HepG2 (cell line): ENCODE measurements at regions not wholly inside any gene's neighbourhood (a gene's known extent, or its start where the extent isn't known, plus 50 kb on each side); places are given as distances from the start of the nearest gene placed in this dataset.

Source experiments
- ATAC-seq: fragments of 200-7000 bp; cut with Tn5 transposase; 3 replicates; pipeline ENCODE4 v1.9.1; 2020; ENCODE audit warnings: mild to moderate bottlenecking, moderate library complexity
- BruUV-seq: library from RNA; stranded (reverse); fragments of 400-500 nt; replicated peaks from 2 replicates; lab custom pipeline; 2021; lab: Mats Ljungman, UMichigan
- CTCF ChIA-PET: fragments of 300-600 bp; formaldehyde crosslinking; extraction: SDS; loops from one replicate; lab custom pipeline; 2021; ENCODE audit warnings: low total read pairs, inconsistent platforms, low intra/inter-chr PET ratio; lab: Yijun Ruan, JAX
- POLR2A ChIA-PET: fragments of 350-600 bp; sonication (Branson Sonifier 250); formaldehyde crosslinking; loops from one replicate; lab custom pipeline; 2020; ENCODE audit warnings: antibody characterized with exemption, inconsistent platforms; lab: Yijun Ruan, JAX
- DNase-seq: peaks from one replicate; pipeline ENCODE4 v3.0.0-alpha.2; 2015; ENCODE audit warnings: low spot score
- FAIRE-seq: peaks from 3 replicates; lab custom pipeline; 2011; peaks lifted over from hg19 to GRCh38; lab: Jason Lieb, UNC
- H2AFZ ChIP-seq: one replicate; pipeline ENCODE4 v1.6.1; 2011; ENCODE audit warnings: low read length, inconsistent platforms
- H3K27ac ChIP-seq: fragments of 300-600 bp; 3 replicates; pipeline ENCODE4 v1.8.0; 2011; ENCODE audit warnings: mixed run types, mild to moderate bottlenecking, mixed read lengths, low read length, inconsistent platforms; ENCODE audit not compliant: insufficient read depth; ENCODE audit errors: extremely low read length
- H3K27me3 ChIP-seq, 2 experiments: fragments of 200-600 bp in 1 of 2; 2 replicates in 1 of 2; 3 replicates in 1 of 2; pipeline versions ENCODE4 v1.6.0 to v1.8.0; 2011; ENCODE audit warnings: low read length in 2 of 2, mild to moderate bottlenecking in 2 of 2, moderate library complexity in 2 of 2, inconsistent platforms in 1 of 2; ENCODE audit not compliant: insufficient read depth in 2 of 2, control insufficient read depth in 1 of 2
- H3K36me3 ChIP-seq, 2 experiments: fragments of 200-600 bp in 1 of 2; replicated peaks in 1 of 2; 2 replicates in 1 of 2; 3 replicates in 1 of 2; pipeline versions ENCODE4 v1.5.1 to v1.8.0; 2011; ENCODE audit warnings: low read length in 2 of 2, inconsistent platforms in 1 of 2; ENCODE audit not compliant: insufficient read depth in 2 of 2, control insufficient read depth in 1 of 2
- H3K4me1 ChIP-seq: 2 replicates; pipeline ENCODE4 v1.5.1; 2012; ENCODE audit warnings: low read length, inconsistent platforms; ENCODE audit not compliant: insufficient read depth
- H3K4me2 ChIP-seq: 2 replicates; pipeline ENCODE4 v1.6.0; 2011; ENCODE audit warnings: low read depth, low read length, inconsistent platforms
- H3K4me3 ChIP-seq, 3 experiments: fragments of 200-600 bp in 1 of 3; sonication (generic), shearing (Covaris generic) in 1 of 3; replicated peaks in 1 of 3; 2 replicates each; pipeline ENCODE4 v1.5.1; 2011 to 2016; ENCODE audit warnings: low read length in 3 of 3, inconsistent platforms in 2 of 3, low read depth in 2 of 3, mild to moderate bottlenecking in 2 of 3, control low read depth in 1 of 3, mixed read lengths in 1 of 3; ENCODE audit not compliant: insufficient read depth in 1 of 3
- H3K79me2 ChIP-seq: one replicate; pipeline ENCODE4 v1.6.1; 2011; ENCODE audit warnings: low read length, inconsistent platforms; ENCODE audit not compliant: insufficient read depth
- H3K9ac ChIP-seq: 2 replicates; pipeline ENCODE4 v1.6.0; 2011; ENCODE audit warnings: mild to moderate bottlenecking, low read depth, low read length, inconsistent platforms; ENCODE audit not compliant: insufficient read depth
- H3K9me3 ChIP-seq: 2 replicates; pipeline ENCODE4 v1.5.1; 2012; ENCODE audit warnings: mild to moderate bottlenecking, low read length
- H4K20me1 ChIP-seq: 2 replicates; pipeline ENCODE4 v1.6.0; 2011; ENCODE audit warnings: inconsistent platforms, mild to moderate bottlenecking, low read length, moderate library complexity; ENCODE audit not compliant: insufficient read depth
- BRD4 ChIP-seq: sonication (generic); formaldehyde crosslinking; IDR thresholded peaks from 2 replicates; pipeline ENCODE4 v1.4.0; 2020; ENCODE audit warnings: missing genetic modification reagents
- CHCHD3 ChIP-seq: sonication (generic); formaldehyde crosslinking; IDR thresholded peaks from 2 replicates; pipeline ENCODE4 v1.8.0; 2022; ENCODE audit warnings: mild to moderate bottlenecking, missing genetic modification reagents, moderate library complexity
- FUBP1 ChIP-seq: sonication (generic); formaldehyde crosslinking; IDR thresholded peaks from 2 replicates; pipeline ENCODE4 v1.5.1; 2020; ENCODE audit warnings: missing genetic modification reagents, mild to moderate bottlenecking, borderline replicate concordance
- NCOA5 ChIP-seq: sonication (generic); formaldehyde crosslinking; IDR thresholded peaks from 2 replicates; pipeline ENCODE4 v1.4.0; 2020; ENCODE audit warnings: missing genetic modification reagents
- NFATC3 ChIP-seq: sonication (generic); formaldehyde crosslinking; IDR thresholded peaks from 2 replicates; pipeline ENCODE4 v1.5.1; 2020; ENCODE audit warnings: mild to moderate bottlenecking, missing genetic modification reagents
- PRMT3 ChIP-seq: sonication (generic); formaldehyde crosslinking; IDR thresholded peaks from 2 replicates; pipeline ENCODE4 v1.8.1; 2022; ENCODE audit warnings: low read depth, mild to moderate bottlenecking, moderate library complexity, missing genetic modification reagents, borderline replicate concordance
- PRPF4 ChIP-seq: fragments of 200-400 bp; formaldehyde crosslinking; IDR thresholded peaks from 2 replicates; pipeline ENCODE4 v1.6.1; 2016; ENCODE audit warnings: low read length, low read depth; ENCODE audit not compliant: poor library complexity, severe bottlenecking
- RFX5 ChIP-seq: IDR thresholded peaks from 2 replicates; pipeline ENCODE4 v1.6.1; 2011; ENCODE audit warnings: low read depth, low read length, improper control_type of control experiment
- TSC22D2 ChIP-seq: sonication (generic); formaldehyde crosslinking; IDR thresholded peaks from 2 replicates; pipeline ENCODE4 v1.5.1; 2020; ENCODE audit warnings: missing genetic modification reagents, mild to moderate bottlenecking, borderline replicate concordance
- ZC3H13 ChIP-seq: sonication (generic); formaldehyde crosslinking; IDR thresholded peaks from 2 replicates; pipeline ENCODE4 v1.8.1; 2023; ENCODE audit warnings: mild to moderate bottlenecking, missing genetic modification reagents, moderate library complexity
- ZNF788 ChIP-seq: sonication (generic); formaldehyde crosslinking; IDR thresholded peaks from 2 replicates; pipeline ENCODE4 v1.5.0; 2020; ENCODE audit warnings: mild to moderate bottlenecking, missing genetic modification reagents, borderline replicate concordance
- WGBS: methylation state at CpG from one replicate; pipeline ENCODE4 v1.1.6; 2017; ENCODE audit warnings: low lambda C conversion rate; 5-methylcytosine and 5-hydroxymethylcytosine counted together
- in situ Hi-C: cut with HindIII; loops from 2 replicates; pipeline ENCODE4 v1.10.0; 2017; ENCODE audit warnings: low pct_unique_long_range_greater_than_20kb; ENCODE audit not compliant: extremely low pct_ligation_motif_present
- intact Hi-C: fragments of 100-400 bp; cut with micrococcal nuclease; formaldehyde crosslinking; loops from one replicate; pipeline ENCODE4 v1.10.0; 2022; ENCODE audit not compliant: unreplicated experiment
- TF ChIP-seq, protein P1 (sequence below): sonication (generic); formaldehyde crosslinking; IDR thresholded peaks from 2 replicates; pipeline ENCODE4 v1.5.1; 2020; ENCODE audit warnings: missing genetic modification reagents, mild to moderate bottlenecking, borderline replicate concordance
- TF ChIP-seq, protein P2 (sequence below): sonication (generic); formaldehyde crosslinking; IDR thresholded peaks from 2 replicates; pipeline ENCODE4 v1.5.0; 2020; ENCODE audit warnings: mild to moderate bottlenecking, missing genetic modification reagents, borderline replicate concordance

DNA sequence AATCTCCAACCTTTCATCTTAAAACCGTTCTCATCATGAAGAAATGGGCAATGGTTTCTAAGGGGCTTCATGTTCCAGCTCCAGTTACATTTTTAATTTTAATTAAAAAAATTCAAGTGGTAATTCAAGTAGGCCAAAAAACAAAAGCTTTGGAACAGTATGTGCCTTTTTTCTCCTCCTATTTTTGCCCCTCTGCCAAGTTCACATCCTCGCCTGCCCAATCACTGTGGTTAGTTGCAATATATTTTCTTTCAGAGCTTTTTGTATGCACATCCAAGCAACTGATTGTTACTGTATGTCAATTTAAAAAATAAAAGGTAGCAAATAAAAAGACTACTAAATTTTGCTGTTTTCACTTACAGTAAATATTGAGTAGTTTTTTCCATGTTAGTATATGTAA, 99.8 kb upstream of the B3GAT2 start:
- ATAC-seq (no peak), FAIRE-seq (no peak), DNase-seq (no peak)
- 6% methylated on average over 2 of the region's 2 CpGs for WGBS
- H3K4me1 ChIP-seq: no peaks in the 10 kb centered on the region
- ChIA-PET POLR2A (no interaction called here), CTCF (no interaction called here)
- BruUV-seq: no TSS peak
- H2AFZ ChIP-seq: no peak overlapping the region
- no peak overlapping the region for H3K9ac ChIP-seq
- no peaks in the 10 kb centered on the region for H4K20me1 ChIP-seq
- H3K4me2 ChIP-seq: no peak overlapping the region
- H3K27me3 ChIP-seq: no peaks in the 10 kb centered on the region
- intact Hi-C loops (no loop called here), in situ Hi-C loops (no loop called here)
- H3K36me3 ChIP-seq: no peaks in the 10 kb centered on the region
- H3K27ac ChIP-seq: no peak overlapping the region
- no peak overlapping the region for H3K4me3 ChIP-seq
- H3K9me3 ChIP-seq: no peaks in the 10 kb centered on the region
- H3K79me2 ChIP-seq: no peaks in the 10 kb centered on the region
- no peak for TF ChIP-seq NFATC3 (CRISPR knock-in tag)
- no peak for TF ChIP-seq BRD4 (CRISPR knock-in tag)
- TF ChIP-seq PRPF4: no peak
- TF ChIP-seq, protein P1, sequence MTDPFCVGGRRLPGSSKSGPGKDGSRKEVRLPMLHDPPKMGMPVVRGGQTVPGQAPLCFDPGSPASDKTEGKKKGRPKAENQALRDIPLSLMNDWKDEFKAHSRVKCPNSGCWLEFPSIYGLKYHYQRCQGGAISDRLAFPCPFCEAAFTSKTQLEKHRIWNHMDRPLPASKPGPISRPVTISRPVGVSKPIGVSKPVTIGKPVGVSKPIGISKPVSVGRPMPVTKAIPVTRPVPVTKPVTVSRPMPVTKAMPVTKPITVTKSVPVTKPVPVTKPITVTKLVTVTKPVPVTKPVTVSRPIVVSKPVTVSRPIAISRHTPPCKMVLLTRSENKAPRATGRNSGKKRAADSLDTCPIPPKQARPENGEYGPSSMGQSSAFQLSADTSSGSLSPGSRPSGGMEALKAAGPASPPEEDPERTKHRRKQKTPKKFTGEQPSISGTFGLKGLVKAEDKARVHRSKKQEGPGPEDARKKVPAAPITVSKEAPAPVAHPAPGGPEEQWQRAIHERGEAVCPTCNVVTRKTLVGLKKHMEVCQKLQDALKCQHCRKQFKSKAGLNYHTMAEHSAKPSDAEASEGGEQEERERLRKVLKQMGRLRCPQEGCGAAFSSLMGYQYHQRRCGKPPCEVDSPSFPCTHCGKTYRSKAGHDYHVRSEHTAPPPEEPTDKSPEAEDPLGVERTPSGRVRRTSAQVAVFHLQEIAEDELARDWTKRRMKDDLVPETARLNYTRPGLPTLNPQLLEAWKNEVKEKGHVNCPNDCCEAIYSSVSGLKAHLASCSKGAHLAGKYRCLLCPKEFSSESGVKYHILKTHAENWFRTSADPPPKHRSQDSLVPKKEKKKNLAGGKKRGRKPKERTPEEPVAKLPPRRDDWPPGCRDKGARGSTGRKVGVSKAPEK (CRISPR knock-in tag): no peak

DNA sequence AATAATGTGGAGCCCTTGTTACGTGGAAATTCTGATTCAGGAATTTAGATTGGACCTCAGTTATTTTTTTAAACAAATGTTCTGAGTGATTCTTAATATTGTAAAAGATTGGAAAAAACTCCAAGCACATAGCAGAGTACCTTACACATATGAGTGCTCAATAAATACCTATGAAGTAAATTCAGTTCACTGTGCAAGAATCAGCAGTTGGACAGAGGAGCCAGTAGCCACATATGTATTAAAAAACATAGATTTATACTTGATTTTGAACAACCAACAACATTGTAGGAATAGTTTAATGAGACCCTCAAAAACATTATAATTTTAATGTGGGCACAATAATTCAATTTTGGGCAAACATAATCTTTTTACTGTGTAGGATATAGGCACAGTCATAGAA, 109.3 kb upstream of the B3GAT2 start:
- 3% methylated on average over 1 of the region's 1 CpG for WGBS
- TF ChIP-seq NCOA5 (CRISPR knock-in tag): no peak
- TF ChIP-seq ZC3H13 (CRISPR knock-in tag): no peak
- TF ChIP-seq PRMT3: no peak
- TF ChIP-seq RFX5: no peak
- no peak for TF ChIP-seq TSC22D2 (CRISPR knock-in tag)
- TF ChIP-seq ZNF788 (CRISPR knock-in tag): no peak
- TF ChIP-seq CHCHD3: no peak
- TF ChIP-seq, protein P2, sequence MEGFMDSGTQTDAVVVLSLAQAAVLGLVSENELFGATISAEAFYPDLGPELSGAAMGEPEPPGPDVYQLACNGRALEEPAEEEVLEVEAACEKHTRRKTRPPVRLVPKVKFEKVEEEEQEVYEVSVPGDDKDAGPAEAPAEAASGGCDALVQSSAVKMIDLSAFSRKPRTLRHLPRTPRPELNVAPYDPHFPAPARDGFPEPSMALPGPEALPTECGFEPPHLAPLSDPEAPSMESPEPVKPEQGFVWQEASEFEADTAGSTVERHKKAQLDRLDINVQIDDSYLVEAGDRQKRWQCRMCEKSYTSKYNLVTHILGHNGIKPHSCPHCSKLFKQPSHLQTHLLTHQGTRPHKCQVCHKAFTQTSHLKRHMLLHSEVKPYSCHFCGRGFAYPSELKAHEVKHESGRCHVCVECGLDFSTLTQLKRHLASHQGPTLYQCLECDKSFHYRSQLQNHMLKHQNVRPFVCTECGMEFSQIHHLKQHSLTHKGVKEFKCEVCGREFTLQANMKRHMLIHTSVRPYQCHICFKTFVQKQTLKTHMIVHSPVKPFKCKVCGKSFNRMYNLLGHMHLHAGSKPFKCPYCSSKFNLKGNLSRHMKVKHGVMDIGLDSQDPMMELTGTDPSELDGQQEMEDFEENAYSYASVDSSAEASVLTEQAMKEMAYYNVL: no peak
- TF ChIP-seq FUBP1 (CRISPR knock-in tag): no peak

More for the DNA sequence above, 109.3 kb upstream of the B3GAT2 start:
- Histone ChIP-seq H3K27me3 (no peaks in the 10 kb centered on the region), H3K4me1 (no peaks in the 10 kb centered on the region), H4K20me1 (no peaks in the 10 kb centered on the region), H3K4me3 (no peak overlapping the region), H3K79me2 (no peaks in the 10 kb centered on the region), H3K27ac (no peak overlapping the region), H3K9me3 (no peaks in the 10 kb centered on the region), H3K36me3 (no peaks in the 10 kb centered on the region), H3K9ac (no peak overlapping the region), H3K4me2 (no peak overlapping the region), H2AFZ (no peak overlapping the region)
- in situ Hi-C loops (no loop called here), intact Hi-C loops (no loop called here)
- DNase-seq (no peak), ATAC-seq (no peak), FAIRE-seq (no peak)
- BruUV-seq: no TSS peak
- CTCF ChIA-PET: no interaction called here
- POLR2A ChIA-PET: no interaction called here
